Ovary (tissue), 7 donors: ENCODE measurements at regions not wholly inside any gene's neighbourhood (a gene's known extent, or its start where the extent isn't known, plus 50 kb on each side); places are given as distances from the start of the nearest gene placed in this dataset.

Experiments used
- DNase-seq, 5 donors: peaks; one replicate each; pipeline ENCODE4 v3.0.0-alpha.2; 2019 to 2020
- H3K27ac ChIP-seq, 2 donors: fragments of 200-600 bp; one replicate each; pipeline versions ENCODE4 v1.5.1 to v1.8.0; 2019 to 2022
- H3K27me3 ChIP-seq: fragments of 200-600 bp; one replicate; pipeline ENCODE4 v1.8.0; 2022
- H3K36me3 ChIP-seq: fragments of 200-600 bp; sonication (generic); one replicate; pipeline ENCODE4 v1.5.1; 2019
- H3K4me1 ChIP-seq: one replicate; pipeline ENCODE4 v1.8.1; 2013; ENCODE audit warnings: mild to moderate bottlenecking, moderate library complexity; ENCODE audit not compliant: insufficient read depth
- H3K4me3 ChIP-seq: fragments of 200-600 bp; sonication (generic); one replicate; pipeline ENCODE4 v1.5.1; 2017
- H3K9me3 ChIP-seq, 2 donors: fragments of 200-600 bp in 1 of 2; sonication (generic) in 1 of 2; one replicate each; pipeline versions ENCODE4 v1.5.1 to v1.8.1; 2013 to 2019; ENCODE audit warnings: mild to moderate bottlenecking in 1 of 2, moderate library complexity in 1 of 2
- CTCF ChIP-seq, 3 donors: fragments of 450-650 bp in 2 of 3; fragments of 200-600 bp in 1 of 3; IDR thresholded peaks; one replicate each; pipeline versions ENCODE4 v1.5.1 to v1.8.0; 2016 to 2022; ENCODE audit warnings: antibody characterized with exemption in 3 of 3, mild to moderate bottlenecking in 1 of 3
- EP300 ChIP-seq: sonication (generic); formaldehyde crosslinking; IDR thresholded peaks from one replicate; pipeline ENCODE4 v1.6.1; 2017; ENCODE audit warnings: antibody characterized with exemption
- POLR2A ChIP-seq: fragments of 450-650 bp; IDR thresholded peaks from one replicate; pipeline ENCODE4 v1.6.1; 2017; ENCODE audit warnings: antibody characterized with exemption, mild to moderate bottlenecking, moderate library complexity
- WGBS, 3 donors: extraction: QIAGEN DNeasy Blood & Tissue Kit in 1 of 3; methylation state at CpG; one replicate each; pipeline versions ENCODE4 v1.1.5 to v1.1.7; 2013 to 2017; 5-methylcytosine and 5-hydroxymethylcytosine counted together
- intact Hi-C, 4 donors: fragments of 100-400 bp; cut with DNase I; formaldehyde crosslinking; loops; one replicate each; pipeline versions ENCODE4 v1.11.0 to v1.15.1; 2022 to 2023
- donor health status: DM: no; HTN: no; CAD: no; lungs with moderate emphysema.
- donor health status: DM: no; HTN: no; CAD: no.
- donor health status: Bipolar disorder and iron deficiency.
- donor health status: DM: no; HTN: no; CAD: no.
- donor health status: DM: yes; HTN: yes; CAD: no.

GRCh38 chr15:87631775-87632174 is 624.8 kb downstream of the NTRK3 start:
- no peak overlapping the region for H3K4me3 ChIP-seq
- WGBS, 3 donors = 45 to 55% (median 47%) methylated on average over 2 of the region's 2 CpGs
- no peaks in the 10 kb centered on the region for H3K9me3 ChIP-seq
- intact Hi-C loops = no loop called here
- no peaks in the 10 kb centered on the region for H3K36me3 ChIP-seq
- no peak overlapping the region for H3K27ac ChIP-seq
- H3K4me1 ChIP-seq = no peaks in the 10 kb centered on the region
- TF ChIP-seq CTCF (IDR thresholded peaks at IDR 0.05) (no peak), EP300 (no peak), POLR2A (no peak)
- DNase-seq = no peak
- no peaks in the 10 kb centered on the region for H3K27me3 ChIP-seq

GRCh38 chr15:87631093-87631492 is 625.4 kb downstream of the NTRK3 start:
- no peaks in the 10 kb centered on the region for H3K27me3 ChIP-seq
- TF ChIP-seq POLR2A (no peak), CTCF (IDR thresholded peaks at IDR 0.05) (no peak), EP300 (no peak)

GRCh38 chr15:87628311-87628710 is 628.2 kb downstream of the NTRK3 start:
- intact Hi-C loops = no loop called here
- 61 to 75% (median 74%) methylated on average over 3 of the region's 3 CpGs for WGBS, 3 donors
- Histone ChIP-seq H3K27me3 (no peaks in the 10 kb centered on the region), H3K4me1 (no peaks in the 10 kb centered on the region), H3K36me3 (no peaks in the 10 kb centered on the region), H3K4me3 (no peak overlapping the region), H3K9me3 (no peaks in the 10 kb centered on the region), H3K27ac (no peak overlapping the region)
- no peak for DNase-seq
- TF ChIP-seq POLR2A (no peak), EP300 (no peak), CTCF (IDR thresholded peaks at IDR 0.05) (no peak)

More at GRCh38 chr15:87631093-87631492, 625.4 kb downstream of the NTRK3 start:
- DNase-seq = no peak
- no peaks in the 10 kb centered on the region for H3K9me3 ChIP-seq
- no peaks in the 10 kb centered on the region for H3K36me3 ChIP-seq
- H3K4me1 ChIP-seq = no peaks in the 10 kb centered on the region
- H3K4me3 ChIP-seq = no peak overlapping the region
- H3K27ac ChIP-seq = no peak overlapping the region
- intact Hi-C loops = no loop called here
- WGBS, 3 donors = 80 to 89% (median 86%) methylated on average over 1 of the region's 1 CpG

GRCh38 chr15:87626860-87627259 is 629.7 kb downstream of the NTRK3 start:
- Histone ChIP-seq H3K36me3 (no peaks in the 10 kb centered on the region), H3K4me1 (no peaks in the 10 kb centered on the region), H3K27ac (no peak overlapping the region), H3K27me3 (no peaks in the 10 kb centered on the region), H3K9me3 (no peaks in the 10 kb centered on the region), H3K4me3 (no peak overlapping the region)
- WGBS, 3 donors = 80 to 89% (median 81%) methylated on average over 4 of the region's 4 CpGs
- no peak for TF ChIP-seq POLR2A
- TF ChIP-seq EP300 = no peak
- no peak for DNase-seq
- intact Hi-C loops = no loop called here

GRCh38 chr15:87623832-87624231 is 632.7 kb downstream of the NTRK3 start:
- 53 to 55% (median 54%) methylated on average over 6 of the region's 6 CpGs for WGBS, 3 donors
- Histone ChIP-seq H3K27me3 (no peaks in the 10 kb centered on the region), H3K36me3 (no peaks in the 10 kb centered on the region), H3K27ac (no peak overlapping the region), H3K4me1 (no peaks in the 10 kb centered on the region), H3K4me3 (no peak overlapping the region), H3K9me3 (no peaks in the 10 kb centered on the region)
- intact Hi-C loops = no loop called here
- TF ChIP-seq CTCF (IDR thresholded peaks at IDR 0.05) = no peak
- TF ChIP-seq POLR2A = no peak
- no peak for TF ChIP-seq EP300
- no peak for DNase-seq
